ENCODE measurements at regions not wholly inside any gene's neighbourhood (a gene's known extent, or its start where the extent isn't known, plus 50 kb on each side); places are given as distances from the start of the nearest gene placed in this dataset.

DNA sequence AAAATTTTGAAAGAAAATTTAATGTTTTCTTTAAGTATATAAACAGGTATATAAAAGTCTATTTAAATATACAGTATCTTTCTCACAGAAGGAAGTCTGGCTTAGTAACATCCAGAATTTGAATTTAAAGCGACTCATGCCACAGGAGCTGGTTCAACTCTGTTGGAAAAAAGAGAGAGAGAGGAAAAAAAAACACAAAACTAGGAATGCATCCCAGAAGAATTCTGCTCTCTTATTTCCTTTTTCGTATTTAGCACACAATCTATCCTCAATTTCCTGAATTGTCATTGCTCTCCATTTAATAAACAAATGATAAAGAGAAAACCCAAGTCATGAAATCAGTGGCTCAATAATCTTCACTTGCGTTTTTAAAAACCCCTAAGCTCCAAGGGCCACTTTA is 107.5 kb upstream of the SCAF8 start:
- H3K9me1 ChIP-seq (replicated peaks; ENCODE audit: control insufficient read depth, extremely low read depth, insufficient read depth, low read length), result no peaks in the 10 kb centered on the region
- H3K79me2 ChIP-seq (ENCODE audit: control insufficient read depth, insufficient read depth, low read length), result no peaks in the 10 kb centered on the region
- dilution Hi-C loops (cut with MboI; ENCODE audit: extremely low pct_ligation_motif_present, low sequenced_read_pairs) (no loop called here), intact Hi-C loops (cut with micrococcal nuclease) (no loop called here)
- no peak overlapping the region for H3K4me2 ChIP-seq (ENCODE audit: insufficient read depth, low read length)
- TF ChIP-seq, protein P1, sequence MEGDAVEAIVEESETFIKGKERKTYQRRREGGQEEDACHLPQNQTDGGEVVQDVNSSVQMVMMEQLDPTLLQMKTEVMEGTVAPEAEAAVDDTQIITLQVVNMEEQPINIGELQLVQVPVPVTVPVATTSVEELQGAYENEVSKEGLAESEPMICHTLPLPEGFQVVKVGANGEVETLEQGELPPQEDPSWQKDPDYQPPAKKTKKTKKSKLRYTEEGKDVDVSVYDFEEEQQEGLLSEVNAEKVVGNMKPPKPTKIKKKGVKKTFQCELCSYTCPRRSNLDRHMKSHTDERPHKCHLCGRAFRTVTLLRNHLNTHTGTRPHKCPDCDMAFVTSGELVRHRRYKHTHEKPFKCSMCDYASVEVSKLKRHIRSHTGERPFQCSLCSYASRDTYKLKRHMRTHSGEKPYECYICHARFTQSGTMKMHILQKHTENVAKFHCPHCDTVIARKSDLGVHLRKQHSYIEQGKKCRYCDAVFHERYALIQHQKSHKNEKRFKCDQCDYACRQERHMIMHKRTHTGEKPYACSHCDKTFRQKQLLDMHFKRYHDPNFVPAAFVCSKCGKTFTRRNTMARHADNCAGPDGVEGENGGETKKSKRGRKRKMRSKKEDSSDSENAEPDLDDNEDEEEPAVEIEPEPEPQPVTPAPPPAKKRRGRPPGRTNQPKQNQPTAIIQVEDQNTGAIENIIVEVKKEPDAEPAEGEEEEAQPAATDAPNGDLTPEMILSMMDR (IDR thresholded peaks at IDR 0.05; ENCODE audit: extremely low read depth in 1 of 2, insufficient read depth in 1 of 2, low read depth in 1 of 2, low read length in 2 of 2), result no peak
- TF ChIP-seq FOS (IDR thresholded peaks at IDR 0.05; ENCODE audit: borderline replicate concordance, insufficient read depth, low read length) (no peak), EZH2 (IDR thresholded peaks at IDR 0.05; ENCODE audit: borderline replicate concordance, low read depth, low read length, severe bottlenecking) (no peak), POLR2A (IDR thresholded peaks at IDR 0.05; ENCODE audit: low read depth, low read length) (no peak), MYC (IDR thresholded peaks at IDR 0.05; ENCODE audit: low read depth, low read length) (no peak), GATA2 (IDR thresholded peaks at IDR 0.05; ENCODE audit: insufficient read depth, insufficient read length, low read depth, low read length) (no peak), JUN (IDR thresholded peaks at IDR 0.05; ENCODE audit: borderline replicate concordance, insufficient read depth, insufficient read length, low read depth) (no peak)
- ChIA-PET POLR2A (no interaction called here), CTCF (interaction anchor here (0.8 to 1.2 kb wide), 4 partner anchors 13 to 345 kb away, joined by 3 read pairs; no protein-coding TSS in a partner anchor)
- H2AFZ ChIP-seq (ENCODE audit: low read depth, low read length), result no peak overlapping the region
- H3K4me1 ChIP-seq (ENCODE audit: control insufficient read depth, extremely low read depth, insufficient read depth, low read length), result no peaks in the 10 kb centered on the region
- FAIRE-seq (no peak), DNase-seq (ENCODE audit: low read depth, low spot score) (no peak)
- no peaks in the 10 kb centered on the region for H3K9me3 ChIP-seq (replicated peaks; ENCODE audit: control insufficient read depth, insufficient read depth, low read length)
- H4K20me1 ChIP-seq (replicated peaks; ENCODE audit: control insufficient read depth, extremely low read depth, insufficient read depth, low read length), result no peaks in the 10 kb centered on the region
- H3K4me3 ChIP-seq (replicated peaks in 1 of 3; ENCODE audit: insufficient read depth in 1 of 3, low read depth in 1 of 3, low read length in 3 of 3), result no peak overlapping the region
- H3K9ac ChIP-seq (replicated peaks; ENCODE audit: extremely low read depth, insufficient read depth, low read length), result no peak overlapping the region
- no peak overlapping the region for H3K27ac ChIP-seq (ENCODE audit: insufficient read depth, low read depth, low read length)
- H3K27me3 ChIP-seq (ENCODE audit: control insufficient read depth in 2 of 2, insufficient read depth in 2 of 2, low read length in 2 of 2), result no peaks in the 10 kb centered on the region
- no peaks in the 10 kb centered on the region for H3K36me3 ChIP-seq (ENCODE audit: control insufficient read depth in 2 of 2, extremely low read depth in 1 of 2, insufficient read depth in 2 of 2, low read length in 2 of 2)
- BruUV-seq (replicated peaks), result no TSS peak

DNA sequence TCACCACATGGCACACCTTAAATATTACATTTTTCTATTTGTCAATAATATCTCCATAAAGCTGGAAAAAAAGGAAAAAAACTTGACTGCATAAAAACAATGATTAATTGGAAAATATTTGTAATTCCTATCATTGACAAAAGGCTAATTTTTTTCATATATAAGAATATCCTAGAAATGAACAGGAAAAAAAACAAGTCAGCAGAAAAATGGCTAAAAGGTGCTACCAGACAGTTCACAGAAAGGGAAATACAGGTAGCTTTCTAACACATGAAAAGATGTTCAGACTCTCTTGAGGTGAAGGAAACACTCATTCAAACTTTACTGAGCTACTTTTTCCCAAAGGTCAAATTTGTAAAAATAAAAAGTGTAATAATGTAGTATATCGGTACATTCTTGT is 104.1 kb upstream of the SCAF8 start:
- no peaks in the 10 kb centered on the region for H3K36me3 ChIP-seq (ENCODE audit: control insufficient read depth in 2 of 2, extremely low read depth in 1 of 2, insufficient read depth in 2 of 2, low read length in 2 of 2)
- H4K20me1 ChIP-seq (replicated peaks; ENCODE audit: control insufficient read depth, extremely low read depth, insufficient read depth, low read length), result no peaks in the 10 kb centered on the region
- no TSS peak for BruUV-seq (replicated peaks)
- DNase-seq (ENCODE audit: low read depth, low spot score), result no peak
- no peak overlapping the region for H3K9ac ChIP-seq (replicated peaks; ENCODE audit: extremely low read depth, insufficient read depth, low read length)
- no peaks in the 10 kb centered on the region for H3K9me1 ChIP-seq (replicated peaks; ENCODE audit: control insufficient read depth, extremely low read depth, insufficient read depth, low read length)
- no peak overlapping the region for H3K4me3 ChIP-seq (replicated peaks in 1 of 3; ENCODE audit: insufficient read depth in 1 of 3, low read depth in 1 of 3, low read length in 3 of 3)
- ChIA-PET CTCF (interaction anchor here (0.6 kb wide), 1 partner anchor 19 kb away, joined by 3 read pairs; no protein-coding TSS in a partner anchor), POLR2A (no interaction called here)
- no peak overlapping the region for H3K27ac ChIP-seq (ENCODE audit: insufficient read depth, low read depth, low read length)
- no peak for FAIRE-seq
- H3K9me3 ChIP-seq (replicated peaks; ENCODE audit: control insufficient read depth, insufficient read depth, low read length), result no peaks in the 10 kb centered on the region
- peaks cover 6% of the 10 kb centered on the region for H3K4me1 ChIP-seq (ENCODE audit: control insufficient read depth, extremely low read depth, insufficient read depth, low read length)
- dilution Hi-C loops (cut with MboI; ENCODE audit: extremely low pct_ligation_motif_present, low sequenced_read_pairs) (no loop called here), intact Hi-C loops (cut with micrococcal nuclease) (no loop called here)
- no peaks in the 10 kb centered on the region for H3K79me2 ChIP-seq (ENCODE audit: control insufficient read depth, insufficient read depth, low read length)
- no peak overlapping the region for H3K4me2 ChIP-seq (ENCODE audit: insufficient read depth, low read length)
- TF ChIP-seq JUN (IDR thresholded peaks at IDR 0.05; ENCODE audit: borderline replicate concordance, insufficient read depth, insufficient read length, low read depth), result no peak
- TF ChIP-seq EZH2 (IDR thresholded peaks at IDR 0.05; ENCODE audit: borderline replicate concordance, low read depth, low read length, severe bottlenecking), result no peak
- TF ChIP-seq, protein P2, sequence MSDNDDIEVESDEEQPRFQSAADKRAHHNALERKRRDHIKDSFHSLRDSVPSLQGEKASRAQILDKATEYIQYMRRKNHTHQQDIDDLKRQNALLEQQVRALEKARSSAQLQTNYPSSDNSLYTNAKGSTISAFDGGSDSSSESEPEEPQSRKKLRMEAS (IDR thresholded peaks at IDR 0.05; ENCODE audit: insufficient read depth, insufficient read length), result no peak
- TF ChIP-seq GATA2 (IDR thresholded peaks at IDR 0.05; ENCODE audit: insufficient read depth, insufficient read length, low read depth, low read length), result no peak
- TF ChIP-seq POLR2A (IDR thresholded peaks at IDR 0.05; ENCODE audit: low read depth, low read length), result no peak
- TF ChIP-seq, protein P1 (IDR thresholded peaks at IDR 0.05; ENCODE audit: extremely low read depth in 1 of 2, insufficient read depth in 1 of 2, low read depth in 1 of 2, low read length in 2 of 2), result no peak
- H3K27me3 ChIP-seq (ENCODE audit: control insufficient read depth in 2 of 2, insufficient read depth in 2 of 2, low read length in 2 of 2), result no peaks in the 10 kb centered on the region
- no peak overlapping the region for H2AFZ ChIP-seq (ENCODE audit: low read depth, low read length)

All from endothelial cell of umbilical vein (primary cell).